ENCODE measurements at regions not wholly inside any gene's neighbourhood (a gene's known extent, or its start where the extent isn't known, plus 50 kb on each side); places are given as distances from the start of the nearest gene placed in this dataset.

DNA sequence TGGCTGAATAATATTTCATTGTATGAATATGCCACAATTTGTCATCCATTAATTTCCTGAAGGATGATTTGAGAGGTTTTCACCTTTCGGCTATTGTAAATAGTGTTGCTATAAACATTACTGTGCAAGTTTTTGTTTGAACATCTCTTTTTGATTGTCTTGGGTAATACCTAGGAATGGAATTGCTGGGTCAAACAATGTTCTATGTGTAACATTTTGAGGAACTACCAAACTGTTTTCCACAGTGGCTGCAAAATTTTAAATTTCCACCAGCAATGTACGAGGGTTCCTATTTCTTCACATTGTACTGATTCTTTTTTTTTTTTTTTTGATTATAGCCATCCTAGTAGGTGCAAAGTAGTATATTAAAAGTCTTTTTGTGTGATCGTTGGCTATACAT lies 63.8 kb upstream of the ANKH start:
- peaks cover 1 to 3% of the 10 kb centered on the region in 2 donors for H3K4me1 ChIP-seq (ENCODE audit: control insufficient read depth in 2 of 2, insufficient read depth in 1 of 2, low read depth in 1 of 2, low read length in 2 of 2)
- H3K9me3 ChIP-seq (replicated peaks in 1 of 2; ENCODE audit: control insufficient read depth in 2 of 2, insufficient read depth in 1 of 2, low read depth in 1 of 2, low read length in 2 of 2), result peaks cover 0 to 5% of the 10 kb centered on the region in 2 donors
- no peak overlapping the region for H4K8ac ChIP-seq (ENCODE audit: low read depth, low read length)
- H3K4me2 ChIP-seq (ENCODE audit: insufficient read depth, low read length, poor library complexity, severe bottlenecking), result no peak overlapping the region
- no peak overlapping the region for H2AFZ ChIP-seq (ENCODE audit: low read length)
- H3K4ac ChIP-seq (ENCODE audit: low read length), result no peak overlapping the region
- H2BK5ac ChIP-seq (ENCODE audit: low read length), result no peak overlapping the region
- H4K91ac ChIP-seq (ENCODE audit: low read depth, low read length, poor library complexity), result no peak overlapping the region
- H3K14ac ChIP-seq (ENCODE audit: low read length), result no peak overlapping the region
- no peak overlapping the region for H2AK5ac ChIP-seq (ENCODE audit: low read depth, low read length)
- no peak overlapping the region for H3K27ac ChIP-seq (replicated peaks; ENCODE audit: low read length)
- H2BK12ac ChIP-seq (ENCODE audit: low read length), result no peak overlapping the region
- no peak overlapping the region for H3K18ac ChIP-seq (ENCODE audit: low read length)
- no peaks in the 10 kb centered on the region for H3K36me3 ChIP-seq (replicated peaks in 1 of 2; ENCODE audit: control insufficient read depth in 2 of 2, insufficient read depth in 2 of 2, low read length in 2 of 2)
- no peak overlapping the region for H2BK15ac ChIP-seq (ENCODE audit: low read length)
- no peak overlapping the region for H3K4me3 ChIP-seq (ENCODE audit: low read length in 2 of 2)
- no peak for DNase-seq (ENCODE audit: low spot score)
- H3K23ac ChIP-seq (ENCODE audit: low read depth, low read length, poor library complexity), result no peak overlapping the region
- H3K27me3 ChIP-seq (ENCODE audit: control insufficient read depth in 3 of 3, insufficient read depth in 3 of 3, low read depth in 1 of 3, low read length in 3 of 3), result no peaks in the 10 kb centered on the region
- WGBS, 2 donors (ENCODE audit: extremely low coverage in 2 of 2, insufficient read length in 2 of 2, insufficient replicate concordance in 1 of 2), result no CpG with 5 or more reads among the region's 3 CpGs
- H3K79me1 ChIP-seq (ENCODE audit: low read depth, low read length), result no peaks in the 10 kb centered on the region
- H2BK120ac ChIP-seq (ENCODE audit: low read depth, low read length), result no peak overlapping the region
- no peak overlapping the region for H3K9ac ChIP-seq (ENCODE audit: low read depth, low read length, poor library complexity)

DNA sequence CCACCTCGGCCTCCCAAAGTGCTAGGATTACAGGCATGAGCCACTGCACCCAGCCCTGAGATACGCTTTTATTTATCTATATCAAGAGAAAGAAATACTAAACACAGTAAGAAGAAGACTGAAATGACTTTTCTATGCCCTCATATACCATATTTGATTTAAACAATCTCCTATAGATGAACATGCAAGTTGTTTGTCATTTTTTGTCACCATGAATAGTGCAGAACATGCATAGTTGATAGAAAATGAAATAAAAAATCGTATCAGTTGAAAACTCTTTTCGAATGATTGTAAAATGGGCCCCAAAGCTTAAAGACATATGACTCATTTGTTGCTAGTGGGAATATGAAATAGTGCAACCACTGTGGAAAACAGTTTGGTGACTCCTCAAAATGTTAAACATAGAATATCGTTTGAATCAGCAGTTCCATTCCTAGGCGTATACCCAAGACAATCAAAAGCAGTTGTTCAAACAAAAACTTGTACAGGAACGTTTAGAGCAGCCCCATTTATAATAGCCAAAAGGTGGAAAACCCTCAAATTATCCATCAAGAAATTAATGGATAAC lies 61.4 kb upstream of the ANKH start:
- no peak overlapping the region for H3K14ac ChIP-seq (ENCODE audit: low read length)
- H4K8ac ChIP-seq (ENCODE audit: low read depth, low read length), result no peak overlapping the region
- no peak overlapping the region for H3K9ac ChIP-seq (ENCODE audit: low read depth, low read length, poor library complexity)
- no peak overlapping the region for H2BK5ac ChIP-seq (ENCODE audit: low read length)
- H3K18ac ChIP-seq (ENCODE audit: low read length), result no peak overlapping the region
- no peak for DNase-seq (ENCODE audit: low spot score)
- no peaks in the 10 kb centered on the region for H3K79me1 ChIP-seq (ENCODE audit: low read depth, low read length)
- H2BK12ac ChIP-seq (ENCODE audit: low read length), result no peak overlapping the region
- H2AK5ac ChIP-seq (ENCODE audit: low read depth, low read length), result no peak overlapping the region
- no peaks in the 10 kb centered on the region for H3K9me3 ChIP-seq (replicated peaks in 1 of 2; ENCODE audit: control insufficient read depth in 2 of 2, insufficient read depth in 1 of 2, low read depth in 1 of 2, low read length in 2 of 2)
- no peak overlapping the region for H4K91ac ChIP-seq (ENCODE audit: low read depth, low read length, poor library complexity)
- no peak overlapping the region for H3K23ac ChIP-seq (ENCODE audit: low read depth, low read length, poor library complexity)
- H2BK15ac ChIP-seq (ENCODE audit: low read length), result no peak overlapping the region
- H3K27me3 ChIP-seq (ENCODE audit: control insufficient read depth in 3 of 3, insufficient read depth in 3 of 3, low read depth in 1 of 3, low read length in 3 of 3), result no peaks in the 10 kb centered on the region
- no peaks in the 10 kb centered on the region for H3K36me3 ChIP-seq (replicated peaks in 1 of 2; ENCODE audit: control insufficient read depth in 2 of 2, insufficient read depth in 2 of 2, low read length in 2 of 2)
- H3K4me2 ChIP-seq (ENCODE audit: insufficient read depth, low read length, poor library complexity, severe bottlenecking), result no peak overlapping the region
- no peak overlapping the region for H3K27ac ChIP-seq (replicated peaks; ENCODE audit: low read length)
- peaks cover 1 to 3% of the 10 kb centered on the region in 2 donors for H3K4me1 ChIP-seq (ENCODE audit: control insufficient read depth in 2 of 2, insufficient read depth in 1 of 2, low read depth in 1 of 2, low read length in 2 of 2)
- H3K4me3 ChIP-seq (ENCODE audit: low read length in 2 of 2), result no peak overlapping the region
- no CpG with 5 or more reads among the region's 7 CpGs for WGBS, 2 donors (ENCODE audit: extremely low coverage in 2 of 2, insufficient read length in 2 of 2, insufficient replicate concordance in 1 of 2)
- H2BK120ac ChIP-seq (ENCODE audit: low read depth, low read length), result no peak overlapping the region
- no peak overlapping the region for H2AFZ ChIP-seq (ENCODE audit: low read length)
- H3K4ac ChIP-seq (ENCODE audit: low read length), result no peak overlapping the region

GRCh38 chr5:14930486-14930885 lies 58.9 kb upstream of the ANKH start:
- Histone ChIP-seq H3K14ac (ENCODE audit: low read length) (no peak overlapping the region), H2BK120ac (ENCODE audit: low read depth, low read length) (no peak overlapping the region), H3K27me3 (ENCODE audit: control insufficient read depth in 3 of 3, insufficient read depth in 3 of 3, low read depth in 1 of 3, low read length in 3 of 3) (no peaks in the 10 kb centered on the region), H3K79me1 (ENCODE audit: low read depth, low read length) (no peaks in the 10 kb centered on the region), H3K36me3 (replicated peaks in 1 of 2; ENCODE audit: control insufficient read depth in 2 of 2, insufficient read depth in 2 of 2, low read length in 2 of 2) (no peaks in the 10 kb centered on the region), H3K23ac (ENCODE audit: low read depth, low read length, poor library complexity) (no peak overlapping the region), H3K27ac (replicated peaks; ENCODE audit: low read length) (no peak overlapping the region), H3K4me2 (ENCODE audit: insufficient read depth, low read length, poor library complexity, severe bottlenecking) (no peak overlapping the region), H2BK5ac (ENCODE audit: low read length) (no peak overlapping the region), H3K4ac (ENCODE audit: low read length) (no peak overlapping the region), H3K18ac (ENCODE audit: low read length) (no peak overlapping the region), H3K9me3 (replicated peaks in 1 of 2; ENCODE audit: control insufficient read depth in 2 of 2, insufficient read depth in 1 of 2, low read depth in 1 of 2, low read length in 2 of 2) (no peaks in the 10 kb centered on the region), H4K91ac (ENCODE audit: low read depth, low read length, poor library complexity) (no peak overlapping the region), H2BK15ac (ENCODE audit: low read length) (no peak overlapping the region), H4K8ac (ENCODE audit: low read depth, low read length) (no peak overlapping the region), H2AK5ac (ENCODE audit: low read depth, low read length) (no peak overlapping the region), H2BK12ac (ENCODE audit: low read length) (no peak overlapping the region), H3K4me1 (ENCODE audit: control insufficient read depth in 2 of 2, insufficient read depth in 1 of 2, low read depth in 1 of 2, low read length in 2 of 2) (peaks cover 2 to 3% of the 10 kb centered on the region in 2 donors), H2AFZ (ENCODE audit: low read length) (no peak overlapping the region), H3K9ac (ENCODE audit: low read depth, low read length, poor library complexity) (no peak overlapping the region), H3K4me3 (ENCODE audit: low read length in 2 of 2) (no peak overlapping the region)
- DNase-seq (ENCODE audit: low spot score), result no peak
- no CpG with 5 or more reads among the region's 3 CpGs for WGBS, 2 donors (ENCODE audit: extremely low coverage in 2 of 2, insufficient read length in 2 of 2, insufficient replicate concordance in 1 of 2)

DNA sequence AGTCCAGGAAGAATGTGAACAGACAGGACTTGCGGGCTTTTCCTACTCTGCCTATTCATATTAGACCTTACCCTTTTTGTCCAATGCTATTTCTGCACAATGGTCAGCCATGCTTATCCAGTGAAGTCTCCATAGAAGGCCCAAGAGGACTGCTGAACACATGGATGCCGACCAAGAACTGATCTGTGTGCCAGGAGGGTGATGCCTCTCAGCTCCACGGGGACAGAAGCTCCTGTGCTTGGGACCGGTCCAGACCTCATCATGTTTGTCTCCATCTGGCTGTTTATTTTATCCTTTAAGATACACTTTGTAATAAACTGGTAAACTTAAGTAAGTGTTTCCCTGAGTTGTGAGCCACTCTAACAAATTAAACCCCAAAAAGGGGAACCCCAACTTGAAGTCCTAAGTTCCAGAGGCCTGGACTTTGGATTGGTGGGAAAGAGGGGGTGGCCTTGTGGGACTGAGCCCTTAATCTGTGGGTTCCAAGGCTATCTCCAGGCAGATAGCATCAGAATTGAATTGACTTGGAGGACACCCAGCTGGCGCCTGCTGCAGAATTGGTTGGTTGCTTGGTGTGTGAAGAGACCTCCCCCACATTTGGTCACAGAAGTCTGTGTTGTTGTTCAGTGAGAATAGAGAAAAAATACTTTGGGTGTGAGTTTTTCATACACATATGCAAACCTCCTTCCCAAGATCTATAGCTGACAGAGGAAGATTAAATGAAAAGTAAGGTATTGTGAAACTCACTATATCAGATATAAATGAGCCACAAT lies 57.9 kb upstream of the ANKH start:
- Histone ChIP-seq H3K9ac (ENCODE audit: low read depth, low read length, poor library complexity) (no peak overlapping the region), H2BK12ac (ENCODE audit: low read length) (no peak overlapping the region), H3K79me1 (ENCODE audit: low read depth, low read length) (no peaks in the 10 kb centered on the region), H4K91ac (ENCODE audit: low read depth, low read length, poor library complexity) (no peak overlapping the region), H2AK5ac (ENCODE audit: low read depth, low read length) (no peak overlapping the region), H3K27ac (replicated peaks; ENCODE audit: low read length) (no peak overlapping the region), H3K14ac (ENCODE audit: low read length) (no peak overlapping the region), H4K8ac (ENCODE audit: low read depth, low read length) (no peak overlapping the region), H3K4me1 (ENCODE audit: control insufficient read depth in 2 of 2, insufficient read depth in 1 of 2, low read depth in 1 of 2, low read length in 2 of 2) (peaks cover 2 to 3% of the 10 kb centered on the region in 2 donors), H3K23ac (ENCODE audit: low read depth, low read length, poor library complexity) (no peak overlapping the region), H3K36me3 (replicated peaks in 1 of 2; ENCODE audit: control insufficient read depth in 2 of 2, insufficient read depth in 2 of 2, low read length in 2 of 2) (no peaks in the 10 kb centered on the region), H3K9me3 (replicated peaks in 1 of 2; ENCODE audit: control insufficient read depth in 2 of 2, insufficient read depth in 1 of 2, low read depth in 1 of 2, low read length in 2 of 2) (no peaks in the 10 kb centered on the region), H2BK15ac (ENCODE audit: low read length) (no peak overlapping the region), H3K27me3 (ENCODE audit: control insufficient read depth in 3 of 3, insufficient read depth in 3 of 3, low read depth in 1 of 3, low read length in 3 of 3) (no peaks in the 10 kb centered on the region), H2BK120ac (ENCODE audit: low read depth, low read length) (no peak overlapping the region), H2AFZ (ENCODE audit: low read length) (no peak overlapping the region), H3K4me3 (ENCODE audit: low read length in 2 of 2) (no peak overlapping the region), H3K4ac (ENCODE audit: low read length) (no peak overlapping the region), H3K4me2 (ENCODE audit: insufficient read depth, low read length, poor library complexity, severe bottlenecking) (no peak overlapping the region), H2BK5ac (ENCODE audit: low read length) (no peak overlapping the region), H3K18ac (ENCODE audit: low read length) (no peak overlapping the region)
- no CpG with 5 or more reads among the region's 5 CpGs for WGBS, 2 donors (ENCODE audit: extremely low coverage in 2 of 2, insufficient read length in 2 of 2, insufficient replicate concordance in 1 of 2)
- no peak for DNase-seq (ENCODE audit: low spot score)

All from neuronal stem cell (in vitro differentiated cells).